Keratinocyte (primary cell): ENCODE measurements at regions not wholly inside any gene's neighbourhood (a gene's known extent, or its start where the extent isn't known, plus 50 kb on each side); places are given as distances from the start of the nearest gene placed in this dataset.

ENCODE experiments used
- DNase-seq: peaks from one replicate; pipeline ENCODE4 v3.0.0-alpha.2; 2011; ENCODE audit warnings: low read depth, missing footprints, low spot score
- FAIRE-seq: peaks from 2 replicates; lab custom pipeline; 2011; peaks lifted over from hg19 to GRCh38; lab: Jason Lieb, UNC
- H2AFZ ChIP-seq: 2 replicates; pipeline ENCODE4 v1.6.0; 2012; ENCODE audit warnings: low read length, control low read depth, inconsistent platforms; ENCODE audit not compliant: control insufficient read depth
- H3K27ac ChIP-seq: 2 replicates; pipeline ENCODE4 v1.5.1; 2011; ENCODE audit warnings: low read length; ENCODE audit not compliant: control insufficient read depth, insufficient read depth
- H3K27me3 ChIP-seq: 3 replicates; pipeline ENCODE4 v1.6.0; 2011; ENCODE audit warnings: low read length; ENCODE audit not compliant: control insufficient read depth, insufficient read depth; ENCODE audit errors: extremely low read depth
- H3K36me3 ChIP-seq, 2 experiments: 2 replicates in 1 of 2; 3 replicates in 1 of 2; pipeline ENCODE4 v1.5.1; 2011; ENCODE audit warnings: low read length in 2 of 2, mild to moderate bottlenecking in 1 of 2; ENCODE audit not compliant: control insufficient read depth in 2 of 2, insufficient read depth in 2 of 2; ENCODE audit errors: extremely low read depth in 1 of 2
- H3K4me1 ChIP-seq: 3 replicates; pipeline ENCODE4 v1.5.1; 2011; ENCODE audit warnings: low read length; ENCODE audit not compliant: control insufficient read depth, insufficient read depth; ENCODE audit errors: extremely low read depth
- H3K4me2 ChIP-seq: 3 replicates; pipeline ENCODE4 v1.6.0; 2011; ENCODE audit warnings: low read depth, low read length; ENCODE audit not compliant: control insufficient read depth, insufficient read depth; ENCODE audit errors: extremely low read depth
- H3K4me3 ChIP-seq, 3 experiments: fragments of 200-600 bp in 1 of 3; sonication (generic) in 1 of 3; 2 replicates in 2 of 3; 3 replicates in 1 of 3; pipeline ENCODE4 v1.5.1; 2011 to 2016; ENCODE audit warnings: low read length in 3 of 3, mild to moderate bottlenecking in 3 of 3, control low read depth in 2 of 3, inconsistent platforms in 1 of 3, low read depth in 1 of 3, mixed read lengths in 1 of 3, mixed run types in 1 of 3, moderate library complexity in 1 of 3; ENCODE audit not compliant: control insufficient read depth in 2 of 3, insufficient read depth in 2 of 3; ENCODE audit errors: extremely low read depth in 1 of 3
- H3K79me2 ChIP-seq: 2 replicates; pipeline ENCODE4 v1.6.0; 2012; ENCODE audit warnings: low read length; ENCODE audit not compliant: control insufficient read depth, insufficient read depth
- H3K9ac ChIP-seq: 3 replicates; pipeline ENCODE4 v1.6.0; 2011; ENCODE audit warnings: low read length; ENCODE audit not compliant: control insufficient read depth, insufficient read depth; ENCODE audit errors: extremely low read depth
- H3K9me1 ChIP-seq: 3 replicates; pipeline ENCODE4 v1.6.0; 2011; ENCODE audit warnings: low read length; ENCODE audit not compliant: control insufficient read depth, insufficient read depth; ENCODE audit errors: extremely low read depth
- H3K9me3 ChIP-seq: 2 replicates; pipeline ENCODE4 v1.5.1; 2012; ENCODE audit warnings: low read depth, low read length; ENCODE audit not compliant: control insufficient read depth
- H4K20me1 ChIP-seq: 3 replicates; pipeline ENCODE4 v1.6.0; 2011; ENCODE audit warnings: low read length; ENCODE audit not compliant: control insufficient read depth, insufficient read depth; ENCODE audit errors: extremely low read depth
- EZH2 ChIP-seq: IDR thresholded peaks from one replicate; pipeline ENCODE4 v1.6.1; 2012; ENCODE audit warnings: inconsistent platforms, mild to moderate bottlenecking, low read length, moderate library complexity
- dilution Hi-C: fragments of 300-500 bp; cut with MboI; formaldehyde crosslinking; loops from one replicate; pipeline ENCODE4 v1.7.0; 2020; ENCODE audit warnings: low sequenced_read_pairs; ENCODE audit not compliant: extremely low pct_ligation_motif_present
- TF ChIP-seq, protein P1 (sequence below), 3 experiments: IDR thresholded peaks in 1 of 3; conservative IDR thresholded peaks in 1 of 3; optimal IDR thresholded peaks in 1 of 3; 2 replicates in 2 of 3; 3 replicates in 1 of 3; pipeline versions ENCODE3 to v1.5.1; 2011; ENCODE audit warnings: low read length in 3 of 3, mild to moderate bottlenecking in 3 of 3, moderate library complexity in 2 of 3, control low read depth in 1 of 3, inconsistent platforms in 1 of 3; ENCODE audit not compliant: insufficient read depth in 2 of 3; ENCODE audit errors: extremely low read depth in 1 of 3

DNA sequence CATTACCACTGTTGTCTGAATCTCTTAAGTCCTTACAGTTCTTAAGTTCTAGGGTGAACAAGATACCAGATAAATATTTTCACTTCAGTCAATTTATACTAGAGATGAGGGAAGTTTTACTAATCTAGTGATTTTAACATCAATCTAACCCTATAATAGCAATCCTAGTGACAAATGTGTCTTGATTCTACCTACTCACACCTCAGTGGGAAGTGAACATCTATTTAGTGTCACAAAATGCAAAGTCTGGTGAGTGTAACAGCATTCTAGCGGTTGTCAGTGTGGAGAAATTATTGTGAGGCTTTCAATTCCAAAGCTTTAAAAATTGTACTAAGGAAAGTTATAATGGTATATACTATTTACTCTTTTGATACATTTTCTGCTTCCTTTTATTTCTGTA, 225.8 kb upstream of the CYLC2 start:
- no peaks in the 10 kb centered on the region for H3K9me1 ChIP-seq
- H3K4me3 ChIP-seq, result no peak overlapping the region
- no peak for FAIRE-seq

DNA sequence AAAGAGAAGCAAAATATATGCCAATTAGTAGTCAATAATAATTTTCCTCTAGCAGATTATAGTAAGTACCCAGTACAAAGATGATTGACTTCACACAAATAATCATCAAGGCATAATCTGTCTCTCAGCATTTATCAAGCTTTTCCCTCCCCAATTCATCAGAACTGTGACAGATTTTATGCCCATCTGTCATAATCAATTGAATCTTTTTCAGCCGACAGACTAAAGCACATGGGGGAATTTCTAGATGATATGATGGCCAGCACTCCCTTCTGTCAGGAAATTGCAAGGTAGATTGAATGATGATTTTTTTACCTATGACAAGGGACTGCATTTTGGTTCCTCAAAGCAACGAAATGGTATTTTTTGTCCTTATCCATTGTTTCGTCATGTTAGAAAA, 227.1 kb upstream of the CYLC2 start:
- H3K36me3 ChIP-seq, result no peaks in the 10 kb centered on the region
- dilution Hi-C loops, result no loop called here
- H3K4me3 ChIP-seq, result no peak overlapping the region
- no peaks in the 10 kb centered on the region for H3K9me3 ChIP-seq
- no peak overlapping the region for H3K9ac ChIP-seq
- no peaks in the 10 kb centered on the region for H3K79me2 ChIP-seq
- FAIRE-seq, result no peak
- TF ChIP-seq, protein P1, sequence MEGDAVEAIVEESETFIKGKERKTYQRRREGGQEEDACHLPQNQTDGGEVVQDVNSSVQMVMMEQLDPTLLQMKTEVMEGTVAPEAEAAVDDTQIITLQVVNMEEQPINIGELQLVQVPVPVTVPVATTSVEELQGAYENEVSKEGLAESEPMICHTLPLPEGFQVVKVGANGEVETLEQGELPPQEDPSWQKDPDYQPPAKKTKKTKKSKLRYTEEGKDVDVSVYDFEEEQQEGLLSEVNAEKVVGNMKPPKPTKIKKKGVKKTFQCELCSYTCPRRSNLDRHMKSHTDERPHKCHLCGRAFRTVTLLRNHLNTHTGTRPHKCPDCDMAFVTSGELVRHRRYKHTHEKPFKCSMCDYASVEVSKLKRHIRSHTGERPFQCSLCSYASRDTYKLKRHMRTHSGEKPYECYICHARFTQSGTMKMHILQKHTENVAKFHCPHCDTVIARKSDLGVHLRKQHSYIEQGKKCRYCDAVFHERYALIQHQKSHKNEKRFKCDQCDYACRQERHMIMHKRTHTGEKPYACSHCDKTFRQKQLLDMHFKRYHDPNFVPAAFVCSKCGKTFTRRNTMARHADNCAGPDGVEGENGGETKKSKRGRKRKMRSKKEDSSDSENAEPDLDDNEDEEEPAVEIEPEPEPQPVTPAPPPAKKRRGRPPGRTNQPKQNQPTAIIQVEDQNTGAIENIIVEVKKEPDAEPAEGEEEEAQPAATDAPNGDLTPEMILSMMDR (optimal IDR thresholded peaks at IDR 0.05 in 1 of 3, IDR thresholded peaks at IDR 0.05 in 1 of 3, conservative IDR thresholded peaks at IDR 0.05 in 1 of 3; ENCODE audit: extremely low read depth in 1 of 3, insufficient read depth in 2 of 3, low read length in 3 of 3), result no peak
- TF ChIP-seq EZH2, result no peak
- no peaks in the 10 kb centered on the region for H3K4me1 ChIP-seq
- no peaks in the 10 kb centered on the region for H4K20me1 ChIP-seq
- no peak overlapping the region for H3K4me2 ChIP-seq
- no peak for DNase-seq
- H3K27ac ChIP-seq, result no peak overlapping the region
- no peak overlapping the region for H2AFZ ChIP-seq
- no peaks in the 10 kb centered on the region for H3K9me1 ChIP-seq
- no peaks in the 10 kb centered on the region for H3K27me3 ChIP-seq

More for the DNA sequence above, 225.8 kb upstream of the CYLC2 start:
- Histone ChIP-seq H3K36me3 (no peaks in the 10 kb centered on the region), H3K4me2 (no peak overlapping the region), H2AFZ (no peak overlapping the region), H3K4me1 (no peaks in the 10 kb centered on the region), H3K27ac (no peak overlapping the region), H4K20me1 (no peaks in the 10 kb centered on the region), H3K79me2 (no peaks in the 10 kb centered on the region), H3K27me3 (no peaks in the 10 kb centered on the region), H3K9me3 (no peaks in the 10 kb centered on the region), H3K9ac (no peak overlapping the region)
- dilution Hi-C loops, result no loop called here
- DNase-seq, result no peak
- TF ChIP-seq, protein P1 (optimal IDR thresholded peaks at IDR 0.05 in 1 of 3, IDR thresholded peaks at IDR 0.05 in 1 of 3, conservative IDR thresholded peaks at IDR 0.05 in 1 of 3; ENCODE audit: extremely low read depth in 1 of 3, insufficient read depth in 2 of 3, low read length in 3 of 3), result no peak
- no peak for TF ChIP-seq EZH2
